SH-SY5Y (cell line): ENCODE measurements at regions not wholly inside any gene's neighbourhood (a gene's known extent, or its start where the extent isn't known, plus 50 kb on each side); places are given as distances from the start of the nearest gene placed in this dataset.

Experiments used
- GATA2 ChIP-seq: IDR thresholded peaks from 2 replicates; pipeline ENCODE4 v1.6.1; 2011; ENCODE audit warnings: mild to moderate bottlenecking, low read depth, low read length
- GATA3 ChIP-seq: IDR thresholded peaks from 2 replicates; pipeline ENCODE4 v1.6.1; 2011; ENCODE audit warnings: low read depth, mild to moderate bottlenecking, low read length, moderate library complexity

- TF ChIP-seq GATA2 (no peak), GATA3 (no peak)
Observed at GRCh38 chr19:31600731-31601295, 251.6 kb upstream of the TSHZ3 start.
